ENCODE measurements at regions not wholly inside any gene's neighbourhood (a gene's known extent, or its start where the extent isn't known, plus 50 kb on each side); places are given as distances from the start of the nearest gene placed in this dataset.

DNA sequence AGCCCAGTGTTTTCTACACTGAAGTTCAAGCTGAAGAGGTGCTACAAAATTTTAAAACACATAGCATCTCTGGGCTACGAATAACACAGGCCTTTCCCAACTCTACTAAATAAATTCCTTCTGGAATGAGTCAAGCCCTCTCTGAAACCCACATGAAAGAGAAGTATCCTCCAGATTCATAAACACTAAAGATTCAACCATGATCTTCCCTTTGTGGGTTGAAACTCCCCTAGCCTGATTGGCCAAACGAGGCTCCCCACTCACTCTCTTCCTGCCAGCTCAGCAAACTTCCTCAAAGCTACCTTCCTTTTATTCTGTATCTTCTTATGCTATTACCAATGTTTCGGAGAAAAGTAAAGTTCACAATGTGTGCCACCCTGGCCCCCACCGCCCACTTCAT is 95.4 kb downstream of the NKX6-1 start:
- TF ChIP-seq, protein P1, sequence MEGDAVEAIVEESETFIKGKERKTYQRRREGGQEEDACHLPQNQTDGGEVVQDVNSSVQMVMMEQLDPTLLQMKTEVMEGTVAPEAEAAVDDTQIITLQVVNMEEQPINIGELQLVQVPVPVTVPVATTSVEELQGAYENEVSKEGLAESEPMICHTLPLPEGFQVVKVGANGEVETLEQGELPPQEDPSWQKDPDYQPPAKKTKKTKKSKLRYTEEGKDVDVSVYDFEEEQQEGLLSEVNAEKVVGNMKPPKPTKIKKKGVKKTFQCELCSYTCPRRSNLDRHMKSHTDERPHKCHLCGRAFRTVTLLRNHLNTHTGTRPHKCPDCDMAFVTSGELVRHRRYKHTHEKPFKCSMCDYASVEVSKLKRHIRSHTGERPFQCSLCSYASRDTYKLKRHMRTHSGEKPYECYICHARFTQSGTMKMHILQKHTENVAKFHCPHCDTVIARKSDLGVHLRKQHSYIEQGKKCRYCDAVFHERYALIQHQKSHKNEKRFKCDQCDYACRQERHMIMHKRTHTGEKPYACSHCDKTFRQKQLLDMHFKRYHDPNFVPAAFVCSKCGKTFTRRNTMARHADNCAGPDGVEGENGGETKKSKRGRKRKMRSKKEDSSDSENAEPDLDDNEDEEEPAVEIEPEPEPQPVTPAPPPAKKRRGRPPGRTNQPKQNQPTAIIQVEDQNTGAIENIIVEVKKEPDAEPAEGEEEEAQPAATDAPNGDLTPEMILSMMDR (IDR thresholded peaks at IDR 0.05) = no peak
- TF ChIP-seq EP300 (IDR thresholded peaks at IDR 0.05) = no peak
- TF ChIP-seq POLR2A (IDR thresholded peaks at IDR 0.05) = no peak
